Glutamatergic neuron (in vitro differentiated cells): ENCODE measurements at regions not wholly inside any gene's neighbourhood (a gene's known extent, or its start where the extent isn't known, plus 50 kb on each side); places are given as distances from the start of the nearest gene placed in this dataset.

Source experiments
- DNase-seq: peaks from one replicate; pipeline ENCODE4 v3.0.0; 2022
- H3K27ac Mint-ChIP-seq: one replicate; pipeline ENCODE4 v1.8.0; 2020; ENCODE audit warnings: mild to moderate bottlenecking, mixed read lengths, inconsistent platforms; ENCODE audit not compliant: unreplicated experiment
- H3K27me3 Mint-ChIP-seq: one replicate; pipeline ENCODE4 v1.8.0; 2020; ENCODE audit warnings: mild to moderate bottlenecking, moderate library complexity, mixed read lengths, inconsistent platforms; ENCODE audit not compliant: unreplicated experiment
- H3K36me3 Mint-ChIP-seq: one replicate; pipeline ENCODE4 v1.8.0; 2020; ENCODE audit warnings: mild to moderate bottlenecking, mixed read lengths, inconsistent platforms; ENCODE audit not compliant: unreplicated experiment
- H3K4me1 Mint-ChIP-seq: one replicate; pipeline ENCODE4 v1.8.0; 2020; ENCODE audit warnings: mild to moderate bottlenecking, low read depth, mixed read lengths, inconsistent platforms; ENCODE audit not compliant: unreplicated experiment
- H3K4me3 Mint-ChIP-seq: one replicate; pipeline ENCODE4 v1.8.0; 2020; ENCODE audit warnings: mild to moderate bottlenecking, mixed read lengths, inconsistent platforms; ENCODE audit not compliant: unreplicated experiment
- H3K9me3 Mint-ChIP-seq: one replicate; pipeline ENCODE4 v1.8.0; 2020; ENCODE audit warnings: mild to moderate bottlenecking, moderate library complexity, mixed read lengths, inconsistent platforms; ENCODE audit not compliant: unreplicated experiment
- CTCF ChIP-seq: fragments of 200-600 bp; sonication (generic); IDR thresholded peaks from one replicate; pipeline ENCODE4 v1.5.0; 2021; ENCODE audit not compliant: partially characterized antibody, unreplicated experiment

- no peak for DNase-seq
- Mint-ChIP-seq H3K4me3 (no peak overlapping the region), H3K4me1 (no peaks in the 10 kb centered on the region), H3K27ac (no peak overlapping the region), H3K36me3 (no peaks in the 10 kb centered on the region), H3K9me3 (no peaks in the 10 kb centered on the region), H3K27me3 (no peaks in the 10 kb centered on the region)
- TF ChIP-seq CTCF: no peak
Measured at GRCh38 chr21:21957490-21957889, 959.3 kb downstream of the NCAM2 start.

DNA sequence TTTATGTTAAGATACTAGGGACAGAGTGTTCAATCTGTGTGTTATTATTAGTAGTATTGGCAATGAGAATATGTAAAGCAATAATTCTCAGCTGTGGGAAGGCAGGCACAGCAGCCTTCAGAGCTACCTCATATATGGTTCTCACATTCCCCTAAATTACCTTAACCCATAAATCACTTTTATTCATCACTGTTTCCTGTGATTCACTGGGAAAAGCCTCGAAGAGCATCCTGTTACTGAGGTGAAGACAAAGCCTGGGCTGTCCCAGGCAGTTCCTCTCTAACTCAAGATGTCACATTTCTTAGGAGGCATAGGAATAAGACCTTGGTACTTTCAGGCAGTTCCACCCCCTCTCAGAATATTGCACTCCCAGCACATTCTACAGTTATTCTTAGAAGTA is 965.7 kb downstream of the NCAM2 start:
- DNase-seq: no peak
- H3K4me3 Mint-ChIP-seq: no peak overlapping the region
- TF ChIP-seq CTCF: no peak
- no peaks in the 10 kb centered on the region for H3K4me1 Mint-ChIP-seq
- peaks cover 5% of the 10 kb centered on the region for H3K36me3 Mint-ChIP-seq
- H3K27me3 Mint-ChIP-seq: no peaks in the 10 kb centered on the region
- no peak overlapping the region for H3K27ac Mint-ChIP-seq
- H3K9me3 Mint-ChIP-seq: peaks cover 4% of the 10 kb centered on the region

GRCh38 chr21:21968810-21969209 is 970.6 kb downstream of the NCAM2 start:
- peaks cover 2% of the 10 kb centered on the region for H3K4me1 Mint-ChIP-seq
- peaks cover 5% of the 10 kb centered on the region for H3K36me3 Mint-ChIP-seq
- TF ChIP-seq CTCF: no peak
- H3K4me3 Mint-ChIP-seq: no peak overlapping the region
- peaks cover 4% of the 10 kb centered on the region for H3K9me3 Mint-ChIP-seq
- no peak for DNase-seq
- no peak overlapping the region for H3K27ac Mint-ChIP-seq
- peaks cover 3% of the 10 kb centered on the region for H3K27me3 Mint-ChIP-seq

DNA sequence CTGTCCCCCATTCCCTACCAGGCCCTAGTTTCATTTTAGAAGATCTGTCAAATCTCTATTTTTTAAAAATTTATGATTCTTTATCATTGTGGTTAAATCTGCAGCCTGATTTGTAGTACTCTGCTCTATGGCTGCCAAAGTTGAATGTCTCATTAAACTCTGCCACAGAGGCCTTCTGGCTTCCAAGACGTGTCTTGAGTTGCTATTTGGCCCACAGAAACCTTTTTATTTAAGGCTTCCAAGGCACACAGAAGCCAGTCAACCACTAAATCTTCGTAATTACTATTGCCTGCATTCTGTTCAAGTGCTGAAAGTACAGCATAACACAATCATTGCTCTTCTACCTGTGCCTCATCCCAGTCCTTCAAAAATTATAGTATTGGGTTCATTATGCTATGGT is 971.0 kb downstream of the NCAM2 start:
- Mint-ChIP-seq H3K36me3 (peaks cover 4% of the 10 kb centered on the region), H3K9me3 (peaks cover 4% of the 10 kb centered on the region), H3K27ac (no peak overlapping the region), H3K4me3 (no peak overlapping the region), H3K4me1 (peaks cover 2% of the 10 kb centered on the region), H3K27me3 (peaks cover 3% of the 10 kb centered on the region)
- no peak for TF ChIP-seq CTCF
- DNase-seq: no peak

- no peaks in the 10 kb centered on the region for H3K9me3 Mint-ChIP-seq
- peaks cover 2% of the 10 kb centered on the region for H3K4me1 Mint-ChIP-seq
- no peak for TF ChIP-seq CTCF
- H3K27me3 Mint-ChIP-seq: peaks cover 3% of the 10 kb centered on the region
- H3K36me3 Mint-ChIP-seq: no peaks in the 10 kb centered on the region
- H3K4me3 Mint-ChIP-seq: no peak overlapping the region
- no peak for DNase-seq
- H3K27ac Mint-ChIP-seq: no peak overlapping the region
Measured at GRCh38 chr21:21971384-21971783, 973.2 kb downstream of the NCAM2 start.
